NCI-H1930 (cell line): ENCODE measurements at regions not wholly inside any gene's neighbourhood (a gene's known extent, or its start where the extent isn't known, plus 50 kb on each side); places are given as distances from the start of the nearest gene placed in this dataset.
"Not testable (repeated sequence)": the region's sequence is repeated elsewhere in the genome, so short reads cannot be mapped to it uniquely, and the experiment has no call there.

Source experiments
- DNase-seq, 2 experiments: peaks; one replicate each; lab custom pipeline; 2025; lab: John Stamatoyannopoulos, UW

GRCh38 chr3:26964836-26965235 lies 342.3 kb downstream of the LRRC3B start:
- no peak for DNase-seq

DNA sequence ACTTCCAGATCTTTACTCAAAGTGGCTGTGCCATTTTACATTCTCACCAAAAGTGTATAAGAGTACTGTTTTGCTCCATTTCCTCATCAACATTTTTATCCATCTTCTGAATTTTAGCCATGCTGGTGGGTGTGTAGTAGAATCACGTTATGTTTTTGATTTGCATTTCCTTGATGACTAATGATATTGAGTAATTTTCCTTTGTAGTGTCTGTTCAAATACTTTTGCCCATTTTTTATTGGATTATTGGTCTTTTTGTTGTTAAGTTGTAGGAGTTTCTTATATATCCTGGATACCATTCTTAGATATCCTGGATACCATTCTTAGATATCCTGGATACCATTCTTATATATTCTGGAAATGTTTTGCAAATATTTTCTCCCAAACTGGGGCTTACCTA lies 344.9 kb downstream of the LRRC3B start:
- DNase-seq: no peak

DNA sequence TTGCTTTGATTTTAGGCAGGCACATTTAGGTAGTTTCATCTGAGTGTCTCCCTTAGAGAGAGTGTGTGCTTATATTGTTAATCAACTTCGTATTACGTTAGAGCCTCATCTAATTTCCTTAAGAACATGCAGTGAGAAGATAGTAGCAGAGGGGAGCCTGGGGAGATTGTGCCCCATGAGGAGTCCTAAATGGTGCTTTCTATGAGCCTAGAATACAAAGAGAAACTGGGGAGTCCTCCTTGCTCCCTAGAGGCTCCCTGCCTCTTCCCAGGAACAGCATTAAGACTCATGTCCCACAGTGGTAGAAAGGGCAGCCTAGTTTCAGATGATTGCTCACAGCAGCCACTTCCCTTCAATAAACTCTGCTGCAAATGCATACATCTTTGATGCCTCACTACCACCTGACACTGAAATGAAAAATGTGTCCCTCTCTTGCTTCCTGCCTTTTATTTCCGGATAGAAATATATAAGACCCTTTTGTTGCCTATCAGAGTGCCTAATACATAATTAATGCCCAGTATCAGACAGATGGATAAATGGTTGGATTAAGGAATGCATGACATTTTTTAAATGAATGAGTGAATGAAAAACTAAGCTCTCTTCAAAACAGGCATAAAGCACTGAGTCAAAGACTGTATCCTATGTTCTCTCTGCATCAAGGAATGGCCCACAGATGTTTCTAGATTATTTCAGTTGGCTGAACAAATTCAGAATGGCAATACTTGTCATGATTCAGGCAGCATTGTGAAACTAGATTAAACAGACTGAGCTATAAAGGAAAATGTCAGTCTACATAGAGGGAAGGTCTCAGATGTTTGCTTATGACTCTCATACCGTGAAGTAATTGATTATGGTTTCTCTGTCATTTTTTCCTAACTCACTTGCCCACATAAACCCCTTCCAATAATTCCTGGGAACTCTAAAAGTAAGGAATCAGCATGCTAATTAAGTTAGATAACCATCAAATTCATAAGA lies 362.1 kb downstream of the LRRC3B start:
- no peak for DNase-seq

DNA sequence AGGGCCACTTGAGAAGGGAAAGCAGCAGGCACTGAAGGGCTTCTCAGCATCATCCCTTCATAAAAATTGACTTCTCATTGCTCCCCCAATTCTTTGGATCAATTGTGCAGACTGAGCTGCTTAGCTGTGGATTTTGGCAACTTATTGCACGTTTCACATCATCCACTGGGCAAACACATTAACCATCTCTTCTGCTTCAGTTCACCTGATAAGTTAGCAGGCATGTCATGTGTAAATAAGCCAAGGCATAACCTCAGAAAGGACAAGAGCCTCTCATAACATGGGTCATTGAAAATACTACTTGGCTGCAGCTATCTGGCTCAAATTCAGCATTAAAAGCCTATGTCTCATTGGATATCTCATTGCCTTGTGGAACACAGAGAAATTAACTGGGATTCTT lies 366.5 kb downstream of the LRRC3B start:
- DNase-seq: no peak

- no peak for DNase-seq
Observed at GRCh38 chr3:26997226-26997625, 372.0 kb downstream of the NEK10 start.

DNA sequence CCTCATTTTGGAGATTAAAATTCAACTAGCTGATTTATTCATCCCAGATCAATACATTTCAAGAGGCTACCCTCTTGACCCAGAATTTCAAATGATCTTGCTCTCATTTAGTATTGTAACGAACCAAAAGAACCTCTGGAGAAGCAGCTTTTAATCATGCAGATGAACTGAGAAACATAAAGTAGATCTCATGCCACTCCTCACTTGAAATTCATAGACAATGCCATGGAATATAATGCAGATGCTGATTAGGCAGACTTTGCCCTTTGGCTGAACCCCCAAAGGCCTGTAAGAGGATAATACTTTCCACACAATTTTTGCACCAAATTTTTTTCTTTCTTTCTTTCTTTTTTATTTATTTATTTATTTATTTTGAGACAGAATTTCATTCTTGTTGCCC lies 358.3 kb downstream of the NEK10 start:
- DNase-seq: no peak

DNA sequence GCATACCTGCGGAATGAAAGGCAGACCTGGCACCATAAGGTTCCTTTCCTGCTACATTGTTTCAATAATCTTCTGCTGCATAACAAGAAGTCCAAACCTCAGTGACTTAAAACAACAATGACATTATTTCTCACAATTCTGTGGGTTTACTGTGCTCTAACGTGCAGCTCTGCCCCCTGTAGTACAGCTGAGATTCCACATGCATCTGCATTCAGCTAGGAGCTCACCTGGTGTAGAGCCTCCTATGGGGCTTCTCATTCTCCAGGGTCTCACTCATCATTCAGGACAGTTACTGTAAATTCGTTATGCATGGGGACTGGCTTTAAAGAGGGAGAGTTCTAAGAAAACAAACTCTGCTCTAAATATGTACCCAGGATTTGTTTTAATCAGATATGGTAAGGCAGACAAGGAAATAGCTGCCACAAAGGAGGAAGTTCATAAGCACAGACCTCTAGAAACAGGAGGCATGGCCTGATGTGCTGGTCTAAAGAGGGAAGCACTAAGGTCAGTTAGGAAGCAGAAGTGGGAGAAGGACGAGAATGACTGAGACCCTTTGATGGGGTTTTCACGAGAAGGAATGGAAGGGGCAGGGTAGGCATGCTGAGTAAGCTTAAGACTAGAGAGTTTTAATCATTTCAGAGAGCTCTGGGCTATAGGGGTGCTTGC lies 347.0 kb downstream of the NEK10 start:
- no peak for DNase-seq

DNA sequence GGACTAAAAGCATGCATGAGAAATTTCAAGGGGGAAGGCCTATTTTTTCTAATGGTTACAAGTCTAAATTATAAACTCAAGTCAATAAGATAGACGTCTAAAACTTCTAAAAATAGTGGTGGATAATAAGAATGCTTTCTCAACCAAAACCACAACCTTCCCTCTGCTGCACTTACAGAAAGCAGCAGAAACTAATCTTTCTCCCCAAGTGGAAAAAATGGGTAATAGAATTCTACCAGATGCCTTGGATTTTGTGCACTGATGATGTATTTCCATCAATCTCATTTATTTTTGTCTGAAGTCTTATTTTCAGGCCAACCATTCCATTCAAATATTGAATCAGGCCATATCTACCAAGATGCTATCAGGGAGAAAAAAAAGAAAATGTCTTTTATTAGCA lies 344.7 kb downstream of the NEK10 start:
- no peak for DNase-seq

DNA sequence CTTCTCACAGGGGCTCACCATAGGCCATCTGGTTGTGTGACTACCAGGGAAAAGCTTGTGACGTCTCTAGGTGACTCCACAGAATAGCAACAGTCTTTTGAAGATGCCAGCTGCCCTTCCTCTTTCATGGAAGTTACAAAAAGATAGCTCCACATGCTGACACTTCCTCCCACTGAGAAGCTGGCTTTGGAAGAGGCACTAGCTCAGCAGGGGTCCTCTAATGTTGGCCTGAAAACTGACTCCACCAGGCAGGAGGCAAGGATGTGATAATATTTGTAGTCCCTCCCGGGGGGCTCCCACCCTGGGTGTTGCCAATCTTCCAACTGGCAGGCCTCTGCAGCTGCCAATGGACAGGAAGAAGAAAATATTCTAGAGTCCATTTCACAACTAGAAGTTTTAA lies 343.5 kb downstream of the NEK10 start:
- no peak for DNase-seq

DNA sequence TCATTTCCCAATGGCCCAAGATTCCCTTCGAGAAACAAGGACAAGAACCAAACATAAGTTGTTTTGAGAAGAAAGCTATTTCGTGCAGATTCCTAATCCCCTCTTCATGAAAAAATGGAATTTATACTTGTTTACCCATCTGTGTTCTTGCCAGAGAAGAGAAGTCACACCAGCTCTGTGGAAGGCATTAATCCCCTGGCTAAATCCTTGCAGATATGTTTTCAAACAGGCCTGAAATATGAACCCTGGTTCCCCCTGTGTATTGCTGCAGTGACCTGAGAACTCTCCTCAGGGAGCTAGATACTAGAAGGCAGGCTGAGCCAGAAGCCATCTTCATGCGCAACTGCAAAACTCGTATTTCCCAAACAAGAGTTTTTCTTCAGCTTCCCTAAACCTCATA lies 337.7 kb downstream of the NEK10 start:
- no peak for DNase-seq

DNA sequence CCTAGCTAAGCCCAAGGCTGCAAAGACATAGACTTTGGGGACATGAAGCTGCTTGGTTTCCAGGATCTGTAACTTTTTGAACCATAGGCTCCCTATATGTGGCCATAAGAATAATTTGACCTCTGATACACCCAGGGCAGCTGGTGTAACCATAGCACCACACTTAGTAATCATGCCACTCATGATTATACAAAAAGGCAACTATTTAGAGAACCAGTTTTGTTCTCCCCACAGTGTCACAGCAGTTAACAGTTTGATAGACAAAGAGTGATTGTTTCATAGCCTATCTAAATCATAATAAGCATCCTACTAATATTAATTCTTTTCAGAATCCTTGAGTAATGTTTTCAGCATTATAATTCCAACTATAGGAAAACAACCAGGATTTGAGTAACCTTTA lies 334.9 kb downstream of the NEK10 start:
- DNase-seq: no peak

GRCh38 chr3:27040674-27041073 lies 328.5 kb downstream of the NEK10 start:
- no peak for DNase-seq

DNA sequence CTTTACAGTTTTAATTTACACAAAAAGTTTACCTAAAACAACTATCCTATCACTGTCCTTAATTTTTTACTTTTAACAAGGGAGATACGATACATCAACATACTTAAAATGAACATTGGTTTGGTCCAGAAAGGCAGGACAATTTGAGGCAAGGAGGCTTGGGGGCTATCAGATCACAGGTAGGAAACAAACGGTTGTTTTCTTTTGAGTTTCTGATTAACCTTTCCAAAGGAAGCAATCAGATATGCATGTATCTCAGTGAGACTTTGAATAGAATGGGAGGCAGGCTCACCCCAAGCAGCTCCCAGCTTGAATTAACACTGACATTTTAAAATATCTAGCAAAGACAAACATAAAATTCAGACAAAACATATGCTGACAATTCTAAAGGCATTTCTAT lies 326.6 kb downstream of the NEK10 start:
- not testable (repeated sequence) for DNase-seq

DNA sequence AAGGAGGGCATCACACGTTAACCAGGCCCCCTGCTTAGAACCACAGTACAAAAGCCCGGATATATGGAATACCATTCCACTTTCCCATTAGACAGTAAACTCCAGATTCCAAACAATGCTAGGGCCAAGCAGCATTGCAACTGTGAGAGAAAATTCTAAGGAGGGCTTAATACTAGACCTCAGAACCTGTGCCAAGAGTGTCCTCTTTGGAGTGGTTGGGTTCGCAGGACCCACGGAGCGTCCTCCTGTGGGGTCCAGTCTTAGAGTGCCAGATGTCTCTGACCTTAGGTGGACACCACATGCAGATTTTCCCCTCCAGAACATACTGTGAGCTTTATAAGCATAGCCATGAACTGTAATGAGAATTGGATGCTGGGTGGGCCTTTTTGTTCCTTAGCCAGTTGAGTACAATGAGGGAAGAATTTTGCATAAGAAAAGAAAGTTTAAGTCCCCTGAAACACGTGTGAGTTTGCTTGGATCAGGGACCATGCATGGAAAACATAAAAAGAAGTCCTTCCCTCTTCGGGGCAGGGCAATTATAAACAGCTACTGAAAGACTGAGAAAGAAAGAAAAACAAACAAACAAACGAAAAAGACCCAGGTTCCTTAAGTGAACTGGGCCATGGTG lies 325.7 kb downstream of the NEK10 start:
- no peak for DNase-seq

- DNase-seq: no peak
Observed at GRCh38 chr3:27044931-27045481, 324.2 kb downstream of the NEK10 start.

DNA sequence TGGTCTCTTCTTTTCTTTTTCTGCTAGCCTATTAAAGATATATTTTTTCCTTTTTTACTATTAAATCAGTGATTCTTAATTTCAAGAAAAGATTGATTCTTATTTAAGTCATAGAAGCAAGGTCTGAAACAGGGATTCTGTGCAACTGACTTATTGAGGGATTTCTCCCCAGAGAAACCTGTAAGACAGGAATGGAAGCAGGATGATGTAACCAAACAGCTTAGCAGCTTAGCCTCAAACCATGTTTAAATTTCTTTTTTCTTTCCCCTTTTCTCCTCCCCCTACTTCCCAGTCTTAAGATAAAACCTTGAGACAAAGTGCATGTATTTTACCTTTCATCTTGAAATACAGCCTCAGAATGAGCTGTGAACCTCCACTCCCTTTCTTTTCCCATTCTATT lies 322.8 kb downstream of the NEK10 start:
- no peak for DNase-seq

- DNase-seq: no peak
Observed at GRCh38 chr3:27049792-27050191, 319.4 kb downstream of the NEK10 start.

DNA sequence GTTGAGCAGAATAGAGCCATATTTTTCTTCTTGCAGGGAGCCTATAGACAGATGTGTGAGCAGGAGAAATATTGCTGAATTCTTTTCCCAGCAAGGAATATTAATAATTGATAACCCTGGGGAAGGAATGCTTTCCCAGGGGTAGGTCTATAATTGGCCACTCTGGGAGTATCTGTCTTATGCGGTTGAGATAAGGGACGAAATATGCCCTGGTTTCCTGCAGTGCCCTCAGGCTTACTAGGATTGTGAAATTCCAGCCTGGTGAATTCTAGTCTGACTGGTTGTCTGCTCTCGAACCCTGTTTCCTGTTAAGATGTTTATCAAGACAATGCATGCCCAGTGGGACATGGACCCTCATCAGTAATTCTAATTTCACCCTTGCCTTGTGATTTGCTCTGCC lies 317.7 kb downstream of the NEK10 start:
- DNase-seq: not testable (repeated sequence)

DNA sequence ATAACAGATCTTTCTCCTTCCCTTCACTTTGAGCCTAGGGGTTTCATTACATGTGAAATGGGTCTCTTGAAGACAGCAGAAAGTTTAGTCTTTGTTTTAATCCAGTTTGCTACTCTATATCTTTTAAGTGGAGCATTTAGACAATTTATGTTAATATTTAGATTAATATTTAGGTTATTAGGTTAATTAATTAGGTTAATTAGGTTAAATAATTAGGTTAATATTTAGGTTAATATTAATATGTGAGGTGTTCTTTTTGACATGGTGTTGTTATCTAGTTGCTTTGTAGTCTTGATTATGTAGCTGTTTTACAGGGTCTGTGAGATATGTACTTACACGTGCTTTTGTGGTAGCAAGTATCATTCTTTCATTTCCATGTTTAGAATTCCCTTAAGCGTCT lies 312.9 kb downstream of the NEK10 start:
- no peak for DNase-seq

- DNase-seq: no peak
Observed at GRCh38 chr3:27059489-27059888, 309.7 kb downstream of the NEK10 start.
